BJ (cell line): ENCODE measurements at regions not wholly inside any gene's neighbourhood (a gene's known extent, or its start where the extent isn't known, plus 50 kb on each side); places are given as distances from the start of the nearest gene placed in this dataset.

Source experiments
- CTCF ChIA-PET: fragments of 350-600 bp; formaldehyde crosslinking; extraction: SDS; loops from one replicate; lab custom pipeline; 2021; ENCODE audit warnings: antibody characterized with exemption, inconsistent platforms; lab: Yijun Ruan, JAX
- POLR2A ChIA-PET: fragments of 300-600 bp; sonication (Branson Sonifier 250); formaldehyde crosslinking; extraction: SDS; loops from one replicate; lab custom pipeline; 2021; ENCODE audit warnings: antibody characterized with exemption; lab: Charles Lee
- DNase-seq: peaks from one replicate; pipeline ENCODE4 v3.0.0-alpha.2; 2011; ENCODE audit warnings: low read depth
- H3K27me3 ChIP-seq: 2 replicates; pipeline ENCODE4 v1.6.0; 2011; ENCODE audit warnings: low read length; ENCODE audit not compliant: control insufficient read depth, insufficient read depth
- H3K36me3 ChIP-seq: 2 replicates; pipeline ENCODE4 v1.5.1; 2011; ENCODE audit warnings: low read length; ENCODE audit not compliant: control insufficient read depth, insufficient read depth
- H3K4me3 ChIP-seq: 2 replicates; pipeline ENCODE4 v1.5.1; 2011; ENCODE audit warnings: low read depth, mild to moderate bottlenecking, control low read depth, low read length
- CTCF ChIP-seq: IDR thresholded peaks from 2 replicates; pipeline ENCODE4 v1.5.1; 2011; ENCODE audit warnings: low read depth, mild to moderate bottlenecking, control low read depth, inconsistent platforms, low read length, moderate library complexity; ENCODE audit not compliant: insufficient read depth

- Histone ChIP-seq H3K27me3 (no peaks in the 10 kb centered on the region), H3K4me3 (no peak overlapping the region), H3K36me3 (no peaks in the 10 kb centered on the region)
- CTCF ChIA-PET = no interaction called here
- no peak for TF ChIP-seq CTCF
- DNase-seq = peak; percentile 65
- POLR2A ChIA-PET = interaction anchor here (0.6 kb wide), 1 partner anchor 16 kb away, joined by 3 read pairs; no protein-coding TSS in a partner anchor
Measured at GRCh38 chr21:28821276-28822122, 171.2 kb downstream of the LTN1 start.

- DNase-seq = peak; percentile 53
- Histone ChIP-seq H3K4me3 (no peak overlapping the region), H3K27me3 (no peaks in the 10 kb centered on the region), H3K36me3 (no peaks in the 10 kb centered on the region)
- ChIA-PET POLR2A (interaction anchor here (0.6 to 0.8 kb wide), 3 partner anchors 13 to 65 kb away, joined by 3 to 10 read pairs (median 3); no protein-coding TSS in a partner anchor), CTCF (interaction anchor here (1.3 kb wide), 2 partner anchors 9 to 26 kb away, joined by 3 to 4 read pairs; no protein-coding TSS in a partner anchor)
- TF ChIP-seq CTCF = no peak
Measured at GRCh38 chr21:28818663-28819278, 173.9 kb downstream of the LTN1 start.

- DNase-seq = no peak
- POLR2A ChIA-PET = interaction anchor here (0.6 kb wide), 2 partner anchors 68 to 685 kb away, joined by 3 to 4 read pairs; no protein-coding TSS in a partner anchor
- no peak for TF ChIP-seq CTCF
- no peak overlapping the region for H3K4me3 ChIP-seq
- CTCF ChIA-PET = interaction anchor here (1.3 kb wide), 2 partner anchors 8 to 11 kb away, joined by 3 to 5 read pairs; no protein-coding TSS in a partner anchor
- no peaks in the 10 kb centered on the region for H3K36me3 ChIP-seq
- no peaks in the 10 kb centered on the region for H3K27me3 ChIP-seq
Measured at GRCh38 chr21:28817871-28818270, 174.8 kb downstream of the LTN1 start.

- DNase-seq = peak; percentile 60
- H3K36me3 ChIP-seq = no peaks in the 10 kb centered on the region
- H3K4me3 ChIP-seq = no peak overlapping the region
- ChIA-PET CTCF (no interaction called here), POLR2A (no interaction called here)
- no peak for TF ChIP-seq CTCF
- no peaks in the 10 kb centered on the region for H3K27me3 ChIP-seq
Measured at GRCh38 chr21:28811860-28812259, 180.8 kb downstream of the LTN1 start.

GRCh38 chr21:28810826-28811524 is 181.7 kb downstream of the LTN1 start:
- no peak for DNase-seq
- H3K27me3 ChIP-seq = no peaks in the 10 kb centered on the region
- ChIA-PET CTCF (interaction anchor here (0.6 kb wide), 1 partner anchor 12 kb away, joined by 3 read pairs; no protein-coding TSS in a partner anchor), POLR2A (no interaction called here)
- no peak for TF ChIP-seq CTCF
- H3K4me3 ChIP-seq = no peak overlapping the region
- H3K36me3 ChIP-seq = no peaks in the 10 kb centered on the region
